ENCODE measurements at regions not wholly inside any gene's neighbourhood (a gene's known extent, or its start where the extent isn't known, plus 50 kb on each side); places are given as distances from the start of the nearest gene placed in this dataset.

GRCh38 chr2:52343706-52344266 lies 1311.9 kb upstream of the NRXN1 start:
- no peak for TF ChIP-seq POLR2A (IDR thresholded peaks at IDR 0.05)
- no peak for TF ChIP-seq CTCF (IDR thresholded peaks at IDR 0.05)
